ENCODE measurements at regions not wholly inside any gene's neighbourhood (a gene's known extent, or its start where the extent isn't known, plus 50 kb on each side); places are given as distances from the start of the nearest gene placed in this dataset.
A peak's percentile ranks its signal among the peaks of the same experiment; 100 is the strongest.

- Histone ChIP-seq H3K9ac (ENCODE audit: low read length) (no peak overlapping the region), H3K27me3 (ENCODE audit: insufficient read depth, low read length) (no peaks in the 10 kb centered on the region), H3K4me2 (ENCODE audit: low read length) (no peak overlapping the region), H3K4me3 (replicated peaks in 1 of 2; ENCODE audit: low read depth in 1 of 2, low read length in 2 of 2) (no peak overlapping the region), H2AFZ (ENCODE audit: low read depth, low read length, poor library complexity, severe bottlenecking) (no peak overlapping the region), H3K4me1 (ENCODE audit: control insufficient read depth in 1 of 2, insufficient read depth in 2 of 2, low read length in 2 of 2) (no peaks in the 10 kb centered on the region), H3K9me3 (ENCODE audit: control insufficient read depth in 1 of 2, insufficient read depth in 1 of 2, low read depth in 1 of 2, low read length in 2 of 2) (no peaks in the 10 kb centered on the region), H3K9me2 (ENCODE audit: insufficient read depth) (no peaks in the 10 kb centered on the region), H3K27ac (ENCODE audit: low read depth, low read length) (no peak overlapping the region), H4K20me1 (ENCODE audit: insufficient read depth) (no peaks in the 10 kb centered on the region), H3K36me3 (ENCODE audit: control insufficient read depth in 1 of 2, insufficient read depth in 2 of 2, low read length in 2 of 2) (no peaks in the 10 kb centered on the region), H3K79me2 (ENCODE audit: insufficient read depth, low read length) (no peaks in the 10 kb centered on the region)
- ChIA-PET CTCF (no interaction called here), RAD21 (ENCODE audit: low non-redundant PET in 1 of 2, low total read pairs in 2 of 2, uncharacterized antibody in 2 of 2, unreplicated experiment in 2 of 2) (no interaction called here), POLR2A (no interaction called here)
- no peak for TF ChIP-seq JUND (IDR thresholded peaks at IDR 0.05)
- TF ChIP-seq ATF3 (IDR thresholded peaks at IDR 0.05) = no peak
- peak; percentile 40; the same call in 1 of the 2 replicates for TF ChIP-seq CEBPB (IDR thresholded peaks at IDR 0.05; ENCODE audit: low read depth)
- no peak for ATAC-seq
- intact Hi-C loops (cut with micrococcal nuclease) = no loop called here
- no peak for DNase-seq (ENCODE audit: low read depth, low spot score)
- BruUV-seq (replicated peaks) = no TSS peak
These were observed 115.8 kb upstream of the CTBP2 start for GRCh38 chr10:125276133-125276532.

GRCh38 chr10:125274961-125275360, 114.6 kb upstream of the CTBP2 start:
- ChIA-PET CTCF (no interaction called here), POLR2A (no interaction called here), RAD21 (ENCODE audit: low non-redundant PET in 1 of 2, low total read pairs in 2 of 2, uncharacterized antibody in 2 of 2, unreplicated experiment in 2 of 2) (no interaction called here)
- H3K9me2 ChIP-seq (ENCODE audit: insufficient read depth) = no peaks in the 10 kb centered on the region
- no peak overlapping the region for H3K4me2 ChIP-seq (ENCODE audit: low read length)
- H3K9me3 ChIP-seq (ENCODE audit: control insufficient read depth in 1 of 2, insufficient read depth in 1 of 2, low read depth in 1 of 2, low read length in 2 of 2) = no peaks in the 10 kb centered on the region
- no TSS peak for BruUV-seq (replicated peaks)
- H3K36me3 ChIP-seq (ENCODE audit: control insufficient read depth in 1 of 2, insufficient read depth in 2 of 2, low read length in 2 of 2) = no peaks in the 10 kb centered on the region
- no peak for ATAC-seq
- no peaks in the 10 kb centered on the region for H4K20me1 ChIP-seq (ENCODE audit: insufficient read depth)
- TF ChIP-seq ELF1 (IDR thresholded peaks at IDR 0.05; ENCODE audit: borderline replicate concordance, low read depth) (no peak), ZFX (IDR thresholded peaks at IDR 0.05) (no peak), SRF (IDR thresholded peaks at IDR 0.05; ENCODE audit: low read depth) (no peak), EGR1 (IDR thresholded peaks at IDR 0.05; ENCODE audit: low read depth) (no peak), RAD21 (IDR thresholded peaks at IDR 0.05; ENCODE audit: low read depth) (no peak), CBX3 (IDR thresholded peaks at IDR 0.05; ENCODE audit: low read depth) (no peak), FOSL1 (IDR thresholded peaks at IDR 0.05; ENCODE audit: low read depth) (no peak), ZNF274 (IDR thresholded peaks at IDR 0.05; ENCODE audit: low read depth, low read length) (no peak), CEBPB (IDR thresholded peaks at IDR 0.05; ENCODE audit: low read depth) (no peak), POLR2A (IDR thresholded peaks at IDR 0.05; ENCODE audit: borderline replicate concordance, extremely low read depth, insufficient read depth, insufficient read length) (no peak), ATF3 (IDR thresholded peaks at IDR 0.05) (no peak), REST (IDR thresholded peaks at IDR 0.05; ENCODE audit: low read depth) (no peak), JUND (IDR thresholded peaks at IDR 0.05) (no peak), SP1 (IDR thresholded peaks at IDR 0.05; ENCODE audit: low read depth) (no peak), MAX (IDR thresholded peaks at IDR 0.05) (no peak), EZH2phosphoT487 (IDR thresholded peaks at IDR 0.05; ENCODE audit: borderline replicate concordance) (no peak)
- intact Hi-C loops (cut with micrococcal nuclease) = no loop called here
- H3K4me1 ChIP-seq (ENCODE audit: control insufficient read depth in 1 of 2, insufficient read depth in 2 of 2, low read length in 2 of 2) = no peaks in the 10 kb centered on the region
- no peak for DNase-seq (ENCODE audit: low read depth, low spot score)
- H3K9ac ChIP-seq (ENCODE audit: low read length) = no peak overlapping the region
- H3K27me3 ChIP-seq (ENCODE audit: insufficient read depth, low read length) = no peaks in the 10 kb centered on the region
- no peak overlapping the region for H3K4me3 ChIP-seq (replicated peaks in 1 of 2; ENCODE audit: low read depth in 1 of 2, low read length in 2 of 2)
- no peak overlapping the region for H2AFZ ChIP-seq (ENCODE audit: low read depth, low read length, poor library complexity, severe bottlenecking)
- H3K79me2 ChIP-seq (ENCODE audit: insufficient read depth, low read length) = no peaks in the 10 kb centered on the region
- H3K27ac ChIP-seq (ENCODE audit: low read depth, low read length) = no peak overlapping the region

Measured in HCT116 (cell line).